GM21381 (cell line): ENCODE measurements at regions not wholly inside any gene's neighbourhood (a gene's known extent, or its start where the extent isn't known, plus 50 kb on each side); places are given as distances from the start of the nearest gene placed in this dataset.
"Not testable (repeated sequence)": the region's sequence is repeated elsewhere in the genome, so short reads cannot be mapped to it uniquely, and the experiment has no call there.

Source experiments
- ATAC-seq: cut with Tn5 transposase; IDR thresholded peaks from one replicate; pipeline ENCODE4 v1.9.1; 2021; ENCODE audit warnings: mild to moderate bottlenecking, moderate library complexity; ENCODE audit not compliant: unreplicated experiment

- no peak for ATAC-seq
Measured at GRCh38 chr2:121147766-121148165, 137.2 kb downstream of the TFCP2L1 start.

GRCh38 chr2:121148481-121148880 lies 136.5 kb downstream of the TFCP2L1 start:
- no peak for ATAC-seq

GRCh38 chr2:121149384-121149783 lies 135.6 kb downstream of the TFCP2L1 start:
- no peak for ATAC-seq

GRCh38 chr2:121150126-121150525 lies 134.9 kb downstream of the TFCP2L1 start:
- no peak for ATAC-seq

- ATAC-seq = no peak
Measured at GRCh38 chr2:121150713-121151112, 134.3 kb downstream of the TFCP2L1 start.

- no peak for ATAC-seq
Measured at GRCh38 chr2:121151311-121152109, 133.5 kb downstream of the TFCP2L1 start.

GRCh38 chr2:121152861-121153260 lies 132.1 kb downstream of the TFCP2L1 start:
- no peak for ATAC-seq

- ATAC-seq = no peak
Measured at GRCh38 chr2:121153516-121153915, 131.5 kb downstream of the TFCP2L1 start.

GRCh38 chr2:121155502-121156056 lies 129.4 kb downstream of the TFCP2L1 start:
- ATAC-seq = no peak

GRCh38 chr2:121157481-121157880 lies 127.5 kb downstream of the TFCP2L1 start:
- ATAC-seq = not testable (repeated sequence)

GRCh38 chr2:121159291-121160071 lies 125.5 kb downstream of the TFCP2L1 start:
- no peak for ATAC-seq

GRCh38 chr2:121160366-121160765 lies 124.6 kb downstream of the TFCP2L1 start:
- no peak for ATAC-seq

- ATAC-seq = no peak
Measured at GRCh38 chr2:121161272-121161671, 123.7 kb downstream of the TFCP2L1 start.

- no peak for ATAC-seq
Measured at GRCh38 chr2:121162893-121163292, 122.1 kb downstream of the TFCP2L1 start.

- ATAC-seq = no peak
Measured at GRCh38 chr2:121164042-121164441, 121.0 kb downstream of the TFCP2L1 start.

- no peak for ATAC-seq
Measured at GRCh38 chr2:121165038-121165542, 119.9 kb downstream of the TFCP2L1 start.
